ENCODE measurements at regions not wholly inside any gene's neighbourhood (a gene's known extent, or its start where the extent isn't known, plus 50 kb on each side); places are given as distances from the start of the nearest gene placed in this dataset.
A peak's percentile ranks its signal among the peaks of the same experiment; 100 is the strongest.

GRCh38 chr2:162963156-162963555, 124.6 kb upstream of the KCNH7 start (continued):
- TF ChIP-seq, protein P1, sequence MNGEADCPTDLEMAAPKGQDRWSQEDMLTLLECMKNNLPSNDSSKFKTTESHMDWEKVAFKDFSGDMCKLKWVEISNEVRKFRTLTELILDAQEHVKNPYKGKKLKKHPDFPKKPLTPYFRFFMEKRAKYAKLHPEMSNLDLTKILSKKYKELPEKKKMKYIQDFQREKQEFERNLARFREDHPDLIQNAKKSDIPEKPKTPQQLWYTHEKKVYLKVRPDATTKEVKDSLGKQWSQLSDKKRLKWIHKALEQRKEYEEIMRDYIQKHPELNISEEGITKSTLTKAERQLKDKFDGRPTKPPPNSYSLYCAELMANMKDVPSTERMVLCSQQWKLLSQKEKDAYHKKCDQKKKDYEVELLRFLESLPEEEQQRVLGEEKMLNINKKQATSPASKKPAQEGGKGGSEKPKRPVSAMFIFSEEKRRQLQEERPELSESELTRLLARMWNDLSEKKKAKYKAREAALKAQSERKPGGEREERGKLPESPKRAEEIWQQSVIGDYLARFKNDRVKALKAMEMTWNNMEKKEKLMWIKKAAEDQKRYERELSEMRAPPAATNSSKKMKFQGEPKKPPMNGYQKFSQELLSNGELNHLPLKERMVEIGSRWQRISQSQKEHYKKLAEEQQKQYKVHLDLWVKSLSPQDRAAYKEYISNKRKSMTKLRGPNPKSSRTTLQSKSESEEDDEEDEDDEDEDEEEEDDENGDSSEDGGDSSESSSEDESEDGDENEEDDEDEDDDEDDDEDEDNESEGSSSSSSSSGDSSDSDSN (IDR thresholded peaks at IDR 0.05; ENCODE audit: borderline replicate concordance in 1 of 2, low read depth in 2 of 2, low read length in 2 of 2): no peak
- TF ChIP-seq C11orf30 (IDR thresholded peaks at IDR 0.05; ENCODE audit: low read depth) (no peak), BRD4 (IDR thresholded peaks at IDR 0.05) (no peak), EWSR1 (IDR thresholded peaks at IDR 0.05; ENCODE audit: borderline replicate concordance, low read depth, partially characterized antibody) (no peak)

- Histone ChIP-seq H3K27me3 (ENCODE audit: control insufficient read depth in 2 of 2, insufficient read depth in 2 of 2, low read length in 2 of 2) (no peaks in the 10 kb centered on the region), H3K9me1 (ENCODE audit: control insufficient read depth, insufficient read depth, low read length) (no peaks in the 10 kb centered on the region), H3K27ac (ENCODE audit: extremely low read depth, low read depth, low read length) (no peak overlapping the region), H4K20me1 (replicated peaks; ENCODE audit: control insufficient read depth, insufficient read depth, low read length) (no peaks in the 10 kb centered on the region), H3K9ac (ENCODE audit: insufficient read depth in 1 of 2, low read depth in 2 of 2, low read length in 2 of 2) (no peak overlapping the region), H3K4me3 (no peak overlapping the region), H3K4me1 (replicated peaks in 1 of 2; ENCODE audit: control insufficient read depth in 2 of 2, insufficient read depth in 2 of 2, low read length in 2 of 2) (no peaks in the 10 kb centered on the region), H2AFZ (ENCODE audit: low read depth, low read length) (no peak overlapping the region), H3K36me3 (ENCODE audit: control insufficient read depth, insufficient read depth, low read length) (no peaks in the 10 kb centered on the region), H3K4me2 (ENCODE audit: insufficient read depth, low read length) (no peak overlapping the region), H3K79me2 (ENCODE audit: control insufficient read depth, insufficient read depth, low read length) (no peaks in the 10 kb centered on the region), H3K9me3 (replicated peaks; ENCODE audit: control insufficient read depth, insufficient read depth, low read depth, low read length) (no peaks in the 10 kb centered on the region; the same call in 1 of the 2 replicates)
- CTCF ChIA-PET (ENCODE audit: low intra/inter-chr PET ratio): no interaction called here
- FAIRE-seq: no peak
- TF ChIP-seq RB1 (IDR thresholded peaks at IDR 0.05; ENCODE audit: low read depth) (no peak), PTRF (tag; IDR thresholded peaks at IDR 0.05) (no peak), ZMIZ1 (IDR thresholded peaks at IDR 0.05; ENCODE audit: low read depth in 2 of 2, low read length in 2 of 2) (no peak), MCM5 (IDR thresholded peaks at IDR 0.05; ENCODE audit: low read depth) (no peak), DDX20 (tag; IDR thresholded peaks at IDR 0.05; ENCODE audit: low read depth) (no peak), CHCHD3 (CRISPR knock-in tag; IDR thresholded peaks at IDR 0.05) (no peak), ZNF316 (IDR thresholded peaks at IDR 0.05) (peak; percentile 43; the same call in 1 of the 2 replicates)
- TF ChIP-seq, protein P2, sequence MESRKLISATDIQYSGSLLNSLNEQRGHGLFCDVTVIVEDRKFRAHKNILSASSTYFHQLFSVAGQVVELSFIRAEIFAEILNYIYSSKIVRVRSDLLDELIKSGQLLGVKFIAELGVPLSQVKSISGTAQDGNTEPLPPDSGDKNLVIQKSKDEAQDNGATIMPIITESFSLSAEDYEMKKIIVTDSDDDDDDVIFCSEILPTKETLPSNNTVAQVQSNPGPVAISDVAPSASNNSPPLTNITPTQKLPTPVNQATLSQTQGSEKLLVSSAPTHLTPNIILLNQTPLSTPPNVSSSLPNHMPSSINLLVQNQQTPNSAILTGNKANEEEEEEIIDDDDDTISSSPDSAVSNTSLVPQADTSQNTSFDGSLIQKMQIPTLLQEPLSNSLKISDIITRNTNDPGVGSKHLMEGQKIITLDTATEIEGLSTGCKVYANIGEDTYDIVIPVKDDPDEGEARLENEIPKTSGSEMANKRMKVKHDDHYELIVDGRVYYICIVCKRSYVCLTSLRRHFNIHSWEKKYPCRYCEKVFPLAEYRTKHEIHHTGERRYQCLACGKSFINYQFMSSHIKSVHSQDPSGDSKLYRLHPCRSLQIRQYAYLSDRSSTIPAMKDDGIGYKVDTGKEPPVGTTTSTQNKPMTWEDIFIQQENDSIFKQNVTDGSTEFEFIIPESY (CRISPR knock-in tag; IDR thresholded peaks at IDR 0.05): no peak
- ATAC-seq: no peak
- intact Hi-C loops (cut with micrococcal nuclease) (no loop called here), in situ Hi-C loops (cut with MboI) (no loop called here)
- POLR2A ChIA-PET: no interaction called here
- no TSS peak for BruUV-seq (replicated peaks)
- no peak for DNase-seq (ENCODE audit: extremely low read depth in 1 of 4, low spot score in 3 of 4)
- 0% methylated on average over 2 of the region's 2 CpGs for WGBS (ENCODE audit: insufficient coverage, low coverage, missing lambda C conversion rate)
Observed at GRCh38 chr2:162945785-162946184, 107.2 kb upstream of the KCNH7 start.
